SU-DHL-6 (cell line): ENCODE measurements at regions not wholly inside any gene's neighbourhood (a gene's known extent, or its start where the extent isn't known, plus 50 kb on each side); places are given as distances from the start of the nearest gene placed in this dataset.
A peak's percentile ranks its signal among the peaks of the same experiment; 100 is the strongest.

Experiments used
- H2AFZ ChIP-seq: fragments of 200-600 bp; sonication (generic); 2 replicates; pipeline ENCODE4 v1.6.1; 2014; ENCODE audit warnings: low read depth, mild to moderate bottlenecking, moderate library complexity, mixed read lengths, antibody characterized with exemption, low read length; ENCODE audit not compliant: severe bottlenecking
- H3F3A ChIP-seq: fragments of 200-600 bp; shearing (Covaris generic); 2 replicates; pipeline ENCODE4 v1.6.0; 2016; ENCODE audit warnings: antibody characterized with exemption, mild to moderate bottlenecking; ENCODE audit not compliant: insufficient read depth
- H3K27ac ChIP-seq: fragments of 200-600 bp; sonication (generic); 2 replicates; pipeline ENCODE4 v1.5.1; 2016; ENCODE audit warnings: low read depth, mild to moderate bottlenecking, low read length, moderate library complexity, mixed read lengths
- H3K27me3 ChIP-seq: fragments of 200-600 bp; sonication (generic), shearing (Covaris generic); 2 replicates; pipeline ENCODE4 v1.6.0; 2014; ENCODE audit warnings: mild to moderate bottlenecking, low read length
- H3K36me3 ChIP-seq: fragments of 200-600 bp; sonication (generic); 2 replicates; pipeline ENCODE4 v1.6.1; 2014; ENCODE audit warnings: mild to moderate bottlenecking, low read length, mixed read lengths
- H3K4me2 ChIP-seq: fragments of 300-600, 200-600 bp; shearing (Covaris generic), sonication (generic); 2 replicates; pipeline ENCODE4 v1.6.0; 2014; ENCODE audit warnings: low read length, low read depth, mild to moderate bottlenecking; ENCODE audit not compliant: poor library complexity, severe bottlenecking
- H3K4me3 ChIP-seq: fragments of 200-600 bp; sonication (generic); 2 replicates; pipeline ENCODE4 v1.5.1; 2014; ENCODE audit warnings: antibody characterized with exemption, low read length, mild to moderate bottlenecking, mixed read lengths; ENCODE audit not compliant: insufficient read depth, poor library complexity, severe bottlenecking
- H3K79me2 ChIP-seq: fragments of 200-600 bp; sonication (generic); 2 replicates; pipeline ENCODE4 v1.6.1; 2014; ENCODE audit warnings: mild to moderate bottlenecking, low read length, moderate library complexity; ENCODE audit not compliant: insufficient read depth
- H3K9ac ChIP-seq: fragments of 200-600 bp; sonication (generic); 2 replicates; pipeline ENCODE4 v1.7.0; 2014; ENCODE audit warnings: mild to moderate bottlenecking, low read length
- H3K9me2 ChIP-seq: fragments of 200-600 bp; sonication (generic); replicated peaks from 2 replicates; pipeline ENCODE4 v1.6.1; 2014; ENCODE audit warnings: low read length; ENCODE audit not compliant: insufficient read depth
- H3K9me3 ChIP-seq: fragments of 200-600 bp; sonication (generic); 2 replicates; pipeline ENCODE4 v1.6.1; 2014; ENCODE audit warnings: low read length, mixed read lengths; ENCODE audit not compliant: insufficient read depth
- H4K20me1 ChIP-seq: fragments of 200-600 bp; sonication (generic); 2 replicates; pipeline ENCODE4 v1.6.1; 2014; ENCODE audit warnings: low read depth, mild to moderate bottlenecking, antibody characterized with exemption, low read length, moderate library complexity, mixed read lengths
- EZH2phosphoT487 ChIP-seq: fragments of 200-600 bp; sonication (generic), shearing (Covaris generic); conservative IDR thresholded peaks from 2 replicates; pipeline ENCODE4 v1.6.1; 2018; ENCODE audit warnings: mild to moderate bottlenecking, antibody characterized with exemption, low read length, moderate library complexity, mixed read lengths
- TF ChIP-seq, protein P1 (sequence below): fragments of 200-600 bp; sonication (generic); IDR thresholded peaks from one replicate; pipeline ENCODE4 v1.5.1; 2017; ENCODE audit warnings: antibody characterized with exemption, mild to moderate bottlenecking, low read length, moderate library complexity; ENCODE audit not compliant: insufficient read depth, poor library complexity, severe bottlenecking

DNA sequence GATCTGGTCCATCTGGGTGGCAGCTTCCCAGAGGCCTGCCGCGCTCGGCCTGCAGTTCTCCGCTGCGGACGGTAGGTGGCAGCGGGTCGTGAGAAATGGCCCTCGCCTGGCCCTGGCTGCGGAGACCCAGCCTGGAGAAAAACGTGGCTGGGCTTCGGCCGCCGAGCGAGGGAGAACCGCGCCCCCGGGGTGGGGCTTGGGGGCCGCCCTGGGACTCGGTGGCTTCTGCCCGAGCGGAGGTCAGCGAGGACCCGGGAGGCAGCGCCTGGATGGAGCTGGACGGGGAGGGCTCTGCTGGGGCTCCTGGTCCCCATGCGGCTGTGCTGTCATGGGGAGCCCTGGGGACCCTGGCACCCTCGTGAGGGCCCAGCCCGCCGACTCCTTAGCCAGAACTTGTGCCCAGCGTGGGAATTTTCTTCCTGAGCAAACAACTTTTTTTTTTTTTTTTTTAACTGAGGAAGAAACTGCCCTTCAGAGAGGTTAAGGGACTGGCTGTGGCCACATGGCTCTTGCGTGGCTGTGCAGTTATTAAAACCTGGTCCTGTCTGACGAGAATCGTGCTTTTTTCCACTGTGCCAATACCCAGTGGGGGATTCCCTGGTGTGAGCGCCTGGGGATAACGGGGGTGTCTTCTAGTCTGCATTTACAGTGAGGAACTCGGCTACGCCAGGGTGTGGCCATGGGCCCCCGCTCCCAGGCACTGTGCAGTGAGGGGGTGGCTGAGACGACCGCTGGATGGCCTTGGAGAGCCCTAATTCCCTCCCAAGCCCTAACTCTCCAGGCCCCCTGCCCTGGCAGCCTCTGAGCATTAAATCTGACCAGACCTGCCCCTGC is 535.6 kb downstream of the INSC start:
- Histone ChIP-seq H3K27ac (no peak overlapping the region), H3K27me3 (no peaks in the 10 kb centered on the region), H4K20me1 (no peaks in the 10 kb centered on the region), H3K79me2 (no peaks in the 10 kb centered on the region), H3K4me3 (no peak overlapping the region), H3K9me2 (no peaks in the 10 kb centered on the region), H3K9ac (no peak overlapping the region), H3K4me2 (peak overlapping the region; percentile 27), H3K9me3 (no peaks in the 10 kb centered on the region), H2AFZ (no peak overlapping the region), H3K36me3 (no peaks in the 10 kb centered on the region), H3F3A (no peaks in the 10 kb centered on the region)
- TF ChIP-seq, protein P1, sequence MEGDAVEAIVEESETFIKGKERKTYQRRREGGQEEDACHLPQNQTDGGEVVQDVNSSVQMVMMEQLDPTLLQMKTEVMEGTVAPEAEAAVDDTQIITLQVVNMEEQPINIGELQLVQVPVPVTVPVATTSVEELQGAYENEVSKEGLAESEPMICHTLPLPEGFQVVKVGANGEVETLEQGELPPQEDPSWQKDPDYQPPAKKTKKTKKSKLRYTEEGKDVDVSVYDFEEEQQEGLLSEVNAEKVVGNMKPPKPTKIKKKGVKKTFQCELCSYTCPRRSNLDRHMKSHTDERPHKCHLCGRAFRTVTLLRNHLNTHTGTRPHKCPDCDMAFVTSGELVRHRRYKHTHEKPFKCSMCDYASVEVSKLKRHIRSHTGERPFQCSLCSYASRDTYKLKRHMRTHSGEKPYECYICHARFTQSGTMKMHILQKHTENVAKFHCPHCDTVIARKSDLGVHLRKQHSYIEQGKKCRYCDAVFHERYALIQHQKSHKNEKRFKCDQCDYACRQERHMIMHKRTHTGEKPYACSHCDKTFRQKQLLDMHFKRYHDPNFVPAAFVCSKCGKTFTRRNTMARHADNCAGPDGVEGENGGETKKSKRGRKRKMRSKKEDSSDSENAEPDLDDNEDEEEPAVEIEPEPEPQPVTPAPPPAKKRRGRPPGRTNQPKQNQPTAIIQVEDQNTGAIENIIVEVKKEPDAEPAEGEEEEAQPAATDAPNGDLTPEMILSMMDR: peak; percentile 79
- no peak for TF ChIP-seq EZH2phosphoT487

DNA sequence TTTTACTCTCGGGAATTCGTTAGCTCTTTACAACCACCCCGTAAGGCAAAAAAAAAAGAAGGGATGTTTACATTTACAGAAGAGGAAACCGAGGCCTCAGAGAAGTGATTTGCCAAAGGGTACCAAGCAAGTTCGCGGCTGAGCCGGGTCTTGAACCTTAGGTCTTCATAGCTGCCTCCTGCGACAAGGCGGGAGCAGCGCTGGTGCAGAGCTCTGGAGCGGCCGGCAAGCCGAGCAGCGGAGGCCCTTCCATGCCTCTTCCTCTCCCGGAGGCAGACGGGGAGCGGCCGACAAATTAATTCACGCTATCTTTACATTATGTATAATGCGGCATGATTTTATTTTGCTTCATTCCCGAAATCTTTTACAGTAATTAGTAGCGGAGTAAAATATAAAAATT is 536.3 kb downstream of the INSC start:
- no peaks in the 10 kb centered on the region for H3K9me3 ChIP-seq
- TF ChIP-seq EZH2phosphoT487: no peak
- TF ChIP-seq, protein P1: no peak
- no peaks in the 10 kb centered on the region for H3K79me2 ChIP-seq
- no peaks in the 10 kb centered on the region for H3K9me2 ChIP-seq
- no peak overlapping the region for H3K4me2 ChIP-seq
- H2AFZ ChIP-seq: no peak overlapping the region
- no peak overlapping the region for H3K27ac ChIP-seq
- no peak overlapping the region for H3K9ac ChIP-seq
- no peaks in the 10 kb centered on the region for H3F3A ChIP-seq
- H3K36me3 ChIP-seq: no peaks in the 10 kb centered on the region
- H3K27me3 ChIP-seq: no peaks in the 10 kb centered on the region
- no peaks in the 10 kb centered on the region for H4K20me1 ChIP-seq
- H3K4me3 ChIP-seq: no peak overlapping the region

DNA sequence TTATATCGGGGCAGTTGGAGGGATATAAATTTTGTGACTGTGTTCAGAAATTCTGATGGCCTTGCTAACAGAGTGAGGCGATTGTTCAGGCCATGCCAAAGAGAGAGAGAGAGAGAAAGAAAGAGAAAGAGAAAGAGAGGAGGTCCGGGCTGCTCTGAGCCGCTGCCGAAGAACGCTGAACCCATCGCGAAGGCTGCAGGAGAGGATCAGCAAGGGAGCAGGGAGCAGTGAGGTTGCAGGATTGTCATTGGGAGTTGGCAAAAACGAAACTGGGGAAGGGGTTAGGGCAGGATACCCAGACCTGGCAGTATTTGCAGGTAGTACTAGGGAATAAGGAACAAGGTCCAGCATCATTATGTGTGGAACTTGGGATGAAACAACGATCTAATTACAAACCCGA is 537.1 kb downstream of the INSC start:
- H2AFZ ChIP-seq: no peak overlapping the region
- H3K4me2 ChIP-seq: no peak overlapping the region
- no peaks in the 10 kb centered on the region for H3K36me3 ChIP-seq
- no peak overlapping the region for H3K27ac ChIP-seq
- H4K20me1 ChIP-seq: no peaks in the 10 kb centered on the region
- no peaks in the 10 kb centered on the region for H3K27me3 ChIP-seq
- TF ChIP-seq, protein P1: no peak
- TF ChIP-seq EZH2phosphoT487: no peak
- H3K79me2 ChIP-seq: no peaks in the 10 kb centered on the region
- no peaks in the 10 kb centered on the region for H3K9me3 ChIP-seq
- no peak overlapping the region for H3K4me3 ChIP-seq
- no peaks in the 10 kb centered on the region for H3K9me2 ChIP-seq
- no peaks in the 10 kb centered on the region for H3F3A ChIP-seq
- H3K9ac ChIP-seq: no peak overlapping the region
